Gastroesophageal sphincter (tissue), 4 donors: ENCODE measurements at regions not wholly inside any gene's neighbourhood (a gene's known extent, or its start where the extent isn't known, plus 50 kb on each side); places are given as distances from the start of the nearest gene placed in this dataset.

Experiments used
- ATAC-seq: fragments of 150-250 bp; one replicate; pipeline ENCODE4 v1.9.1; 2016; ENCODE audit warnings: mild to moderate bottlenecking, moderate library complexity
- H3K27ac ChIP-seq, 4 donors: fragments of 200-600 bp; sonication (generic) in 3 of 4; 1 replicate in 3 of 4; 2 replicates in 1 of 4; pipeline ENCODE4 v1.5.1; 2016 to 2019
- H3K27me3 ChIP-seq: fragments of 200-600 bp; sonication (generic); one replicate; pipeline ENCODE4 v1.5.1; 2019
- H3K36me3 ChIP-seq, 2 donors: fragments of 200-600 bp; sonication (generic); one replicate each; pipeline ENCODE4 v1.5.1; 2019; ENCODE audit warnings: control low read depth in 1 of 2
- H3K4me1 ChIP-seq, 3 donors: fragments of 200-600 bp; sonication (generic); 1 replicate in 2 of 3; 2 replicates in 1 of 3; pipeline ENCODE4 v1.5.1; 2016 to 2019; ENCODE audit warnings: control low read depth in 2 of 3
- H3K4me3 ChIP-seq, 2 donors: fragments of 200-600 bp; sonication (generic); one replicate each; pipeline ENCODE4 v1.5.1; 2019; ENCODE audit warnings: mild to moderate bottlenecking in 1 of 2, moderate library complexity in 1 of 2
- H3K9me3 ChIP-seq, 3 donors: fragments of 200-600 bp; sonication (generic); one replicate each; pipeline ENCODE4 v1.5.1; 2017 to 2019; ENCODE audit warnings: control low read depth in 2 of 3
- EP300 ChIP-seq: sonication (generic); formaldehyde crosslinking; IDR thresholded peaks from one replicate; pipeline ENCODE4 v1.6.1; 2017; ENCODE audit warnings: antibody characterized with exemption, mild to moderate bottlenecking
- POLR2A ChIP-seq, 2 donors: fragments of 450-650 bp; IDR thresholded peaks; one replicate each; pipeline ENCODE4 v1.6.1; 2017; ENCODE audit warnings: antibody characterized with exemption in 2 of 2, mild to moderate bottlenecking in 2 of 2, moderate library complexity in 1 of 2
- POLR2AphosphoS5 ChIP-seq: sonication (generic); formaldehyde crosslinking; IDR thresholded peaks from one replicate; pipeline ENCODE4 v1.6.1; 2017; ENCODE audit warnings: antibody characterized with exemption
- WGBS, 2 donors: methylation state at CpG; one replicate each; pipeline ENCODE4 v1.1.5; 2018; ENCODE audit warnings: low coverage in 1 of 2; 5-methylcytosine and 5-hydroxymethylcytosine counted together
- TF ChIP-seq, protein P1 (sequence below), 4 experiments: fragments of 200-600 bp in 2 of 4; fragments of 450-650 bp in 2 of 4; sonication (generic) in 1 of 4; IDR thresholded peaks; one replicate each; pipeline ENCODE4 v1.5.1; 2017 to 2019; ENCODE audit warnings: antibody characterized with exemption in 4 of 4, mild to moderate bottlenecking in 2 of 4, moderate library complexity in 2 of 4

DNA sequence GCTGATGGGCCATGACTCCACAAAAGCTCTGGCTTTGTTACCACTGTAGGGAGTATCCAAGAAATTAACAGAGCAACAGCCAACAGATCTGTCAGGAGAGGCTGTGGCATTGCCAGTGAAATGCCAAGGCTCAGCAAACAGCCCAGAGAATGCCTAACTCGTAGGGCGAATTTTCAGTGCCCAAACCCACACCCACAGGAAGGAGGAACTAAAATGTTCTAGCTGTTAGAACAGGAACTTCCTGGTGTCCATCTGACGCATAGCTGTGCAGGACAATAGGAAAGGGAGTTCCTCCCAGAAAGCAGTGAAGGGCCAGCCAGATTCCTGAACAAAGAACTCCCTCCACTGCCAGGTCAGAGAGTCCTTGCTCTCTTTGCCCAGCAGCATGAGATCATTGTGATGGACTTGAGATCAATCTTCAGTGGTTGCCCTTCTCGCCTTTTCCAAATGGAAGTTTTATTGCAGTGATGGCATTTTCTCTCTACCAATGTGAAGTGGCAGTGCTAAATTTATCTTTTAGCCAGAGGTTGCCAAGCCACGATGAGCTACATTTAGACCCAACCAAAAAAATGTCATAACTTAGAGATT, 224.2 kb upstream of the STARD13 start:
- ATAC-seq = peak; percentile 91
- H3K9me3 ChIP-seq = no peaks in the 10 kb centered on the region
- 12 to 13% methylated on average over 3 to 5 of the region's 5 CpGs for WGBS, 2 donors
- TF ChIP-seq POLR2A (IDR thresholded peaks at IDR 0.05) = no peak
- no peak for TF ChIP-seq EP300
- TF ChIP-seq, protein P1, sequence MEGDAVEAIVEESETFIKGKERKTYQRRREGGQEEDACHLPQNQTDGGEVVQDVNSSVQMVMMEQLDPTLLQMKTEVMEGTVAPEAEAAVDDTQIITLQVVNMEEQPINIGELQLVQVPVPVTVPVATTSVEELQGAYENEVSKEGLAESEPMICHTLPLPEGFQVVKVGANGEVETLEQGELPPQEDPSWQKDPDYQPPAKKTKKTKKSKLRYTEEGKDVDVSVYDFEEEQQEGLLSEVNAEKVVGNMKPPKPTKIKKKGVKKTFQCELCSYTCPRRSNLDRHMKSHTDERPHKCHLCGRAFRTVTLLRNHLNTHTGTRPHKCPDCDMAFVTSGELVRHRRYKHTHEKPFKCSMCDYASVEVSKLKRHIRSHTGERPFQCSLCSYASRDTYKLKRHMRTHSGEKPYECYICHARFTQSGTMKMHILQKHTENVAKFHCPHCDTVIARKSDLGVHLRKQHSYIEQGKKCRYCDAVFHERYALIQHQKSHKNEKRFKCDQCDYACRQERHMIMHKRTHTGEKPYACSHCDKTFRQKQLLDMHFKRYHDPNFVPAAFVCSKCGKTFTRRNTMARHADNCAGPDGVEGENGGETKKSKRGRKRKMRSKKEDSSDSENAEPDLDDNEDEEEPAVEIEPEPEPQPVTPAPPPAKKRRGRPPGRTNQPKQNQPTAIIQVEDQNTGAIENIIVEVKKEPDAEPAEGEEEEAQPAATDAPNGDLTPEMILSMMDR (IDR thresholded peaks at IDR 0.05) = no peak
- TF ChIP-seq POLR2AphosphoS5 = peak; percentile 56
- H3K27me3 ChIP-seq = no peaks in the 10 kb centered on the region
- peak overlapping the region; percentile 79 to 92 (median 86) for H3K27ac ChIP-seq
- H3K4me1 ChIP-seq = peaks cover 4 to 28% (median 9%) of the 10 kb centered on the region in 3 donors
- H3K4me3 ChIP-seq = no peak overlapping the region
- no peaks in the 10 kb centered on the region for H3K36me3 ChIP-seq

- peak overlapping the region; percentile 79 to 92 (median 86) for H3K27ac ChIP-seq
- TF ChIP-seq POLR2A (IDR thresholded peaks at IDR 0.05) = no peak
- H3K4me3 ChIP-seq = no peak overlapping the region
- H3K36me3 ChIP-seq = no peaks in the 10 kb centered on the region
- H3K27me3 ChIP-seq = no peaks in the 10 kb centered on the region
- no peaks in the 10 kb centered on the region for H3K9me3 ChIP-seq
- peak; percentile 40 for ATAC-seq
- peaks cover 4 to 28% (median 9%) of the 10 kb centered on the region in 3 donors for H3K4me1 ChIP-seq
Observed at GRCh38 chr13:33510350-33510970, 224.9 kb upstream of the STARD13 start.

- no peak for TF ChIP-seq EP300
- TF ChIP-seq, protein P1 (IDR thresholded peaks at IDR 0.05) = no peak
- no peak for TF ChIP-seq POLR2AphosphoS5
- no peak for TF ChIP-seq POLR2A (IDR thresholded peaks at IDR 0.05)
- no peaks in the 10 kb centered on the region for H3K9me3 ChIP-seq
- ATAC-seq = no peak
- 79 to 90% methylated on average over 2 of the region's 2 CpGs for WGBS, 2 donors
- H3K27me3 ChIP-seq = no peaks in the 10 kb centered on the region
- H3K4me3 ChIP-seq = no peak overlapping the region
- peaks cover 4 to 28% (median 9%) of the 10 kb centered on the region in 3 donors for H3K4me1 ChIP-seq
- no peaks in the 10 kb centered on the region for H3K36me3 ChIP-seq
- no peak overlapping the region for H3K27ac ChIP-seq
Observed at GRCh38 chr13:33512880-33513554, 227.5 kb upstream of the STARD13 start.

DNA sequence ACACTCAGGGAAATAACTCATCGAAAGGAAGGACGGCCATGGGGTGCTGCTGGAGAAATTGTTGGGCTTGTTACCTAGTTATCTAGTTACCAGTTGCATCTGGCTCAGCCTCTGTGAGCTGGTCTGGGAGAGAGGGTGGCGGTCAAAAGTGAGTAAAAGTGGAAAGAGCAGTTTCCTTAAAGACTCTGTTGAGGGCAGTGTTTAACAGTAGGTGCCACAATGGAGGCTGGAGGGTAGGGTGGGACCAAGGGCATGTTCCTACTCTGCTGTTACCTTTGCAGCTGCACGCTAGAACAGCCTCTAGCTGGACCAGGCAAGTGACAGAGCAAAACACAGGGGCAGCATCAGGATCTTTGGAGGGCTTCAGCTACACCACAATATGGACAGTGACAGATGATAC, 228.8 kb upstream of the STARD13 start:
- WGBS, 2 donors = 96 to 97% methylated on average over 3 of the region's 4 CpGs
- no peaks in the 10 kb centered on the region for H3K9me3 ChIP-seq
- peaks cover under 1 to 22% (median 6%) of the 10 kb centered on the region in 3 donors for H3K4me1 ChIP-seq
- H3K4me3 ChIP-seq = no peak overlapping the region
- TF ChIP-seq EP300 (no peak), POLR2AphosphoS5 (no peak), POLR2A (IDR thresholded peaks at IDR 0.05) (no peak)
- TF ChIP-seq, protein P1 (IDR thresholded peaks at IDR 0.05) = no peak
- no peaks in the 10 kb centered on the region for H3K27me3 ChIP-seq
- no peak for ATAC-seq
- no peak overlapping the region for H3K27ac ChIP-seq
- no peaks in the 10 kb centered on the region for H3K36me3 ChIP-seq

DNA sequence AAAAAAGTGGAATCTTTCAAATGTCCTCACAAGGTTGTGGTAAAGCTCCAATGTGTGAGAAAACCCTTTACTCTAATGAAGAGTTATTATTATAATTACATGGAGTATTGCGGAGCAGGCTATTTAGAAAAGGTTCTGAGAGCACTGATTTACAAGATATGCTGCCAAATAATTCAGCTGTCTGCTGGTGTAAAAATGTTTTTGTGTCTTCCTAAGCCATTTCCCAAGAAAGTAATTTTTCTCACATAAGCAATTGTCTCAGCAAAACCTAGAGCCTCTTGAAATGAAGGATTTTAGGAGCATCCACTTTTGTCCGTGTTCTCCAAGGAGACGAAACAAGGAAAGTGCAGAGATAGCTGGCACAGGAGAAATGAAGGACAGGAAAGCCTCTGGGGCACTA, 229.6 kb upstream of the STARD13 start:
- 48 to 82% methylated on average over 3 of the region's 3 CpGs for WGBS, 2 donors

More for the DNA sequence above, 229.6 kb upstream of the STARD13 start:
- H3K4me1 ChIP-seq = peaks cover 0 to 14% (median 3%) of the 10 kb centered on the region in 3 donors
- H3K36me3 ChIP-seq = no peaks in the 10 kb centered on the region
- H3K4me3 ChIP-seq = no peak overlapping the region
- no peaks in the 10 kb centered on the region for H3K9me3 ChIP-seq
- no peaks in the 10 kb centered on the region for H3K27me3 ChIP-seq
- no peak overlapping the region for H3K27ac ChIP-seq
- TF ChIP-seq POLR2A (IDR thresholded peaks at IDR 0.05) (no peak), POLR2AphosphoS5 (no peak), EP300 (no peak)
- TF ChIP-seq, protein P1 (IDR thresholded peaks at IDR 0.05) = no peak
- no peak for ATAC-seq
